A549 (cell line): ENCODE measurements at regions not wholly inside any gene's neighbourhood (a gene's known extent, or its start where the extent isn't known, plus 50 kb on each side); places are given as distances from the start of the nearest gene placed in this dataset.
A peak's percentile ranks its signal among the peaks of the same experiment; 100 is the strongest.

Experiments used
- ATAC-seq, 2 experiments: fragments of 200-7000 bp in 1 of 2; fragments of >200 bp in 1 of 2; cut with Nextera tagmentation in 1 of 2; cut with Tn5 transposase in 1 of 2; 3 replicates each; pipeline versions ENCODE4 v1.8.0 to v1.9.1; 2018 to 2020; ENCODE audit warnings: mild to moderate bottlenecking in 1 of 2, moderate library complexity in 1 of 2
- CTCF ChIA-PET: fragments of 300-600 bp; sonication (Branson Sonifier 250); formaldehyde crosslinking; extraction: SDS; loops from one replicate; lab custom pipeline; 2021; ENCODE audit warnings: antibody characterized with exemption, inconsistent platforms; lab: Yijun Ruan, JAX
- POLR2A ChIA-PET: fragments of 350-600 bp; formaldehyde crosslinking; extraction: SDS; loops from one replicate; lab custom pipeline; 2021; ENCODE audit warnings: antibody characterized with exemption, inconsistent platforms; lab: Yijun Ruan, JAX
- DNase-seq, 2 experiments: peaks; one replicate each; pipeline versions ENCODE4 v3.0.0 to v3.0.0-alpha.2; 2011 to 2016; ENCODE audit warnings: low read depth in 1 of 2, low spot score in 1 of 2
- FAIRE-seq: peaks from 2 replicates; lab custom pipeline; 2011; peaks lifted over from hg19 to GRCh38; lab: Jason Lieb, UNC
- H3K27ac ChIP-seq, 2 experiments: fragments of >200 bp; sonication (Bioruptor Twin); formaldehyde crosslinking; 3 replicates each; pipeline ENCODE4 v1.5.1; 2016 to 2017
- H3K4me1 ChIP-seq: fragments of >200 bp; sonication (Bioruptor Twin); formaldehyde crosslinking; 3 replicates; pipeline ENCODE4 v1.6.1; 2016
- H3K4me2 ChIP-seq: fragments of >200 bp; sonication (Bioruptor Twin); formaldehyde crosslinking; 3 replicates; pipeline ENCODE4 v1.6.1; 2016
- H3K4me3 ChIP-seq: fragments of >200 bp; sonication (Bioruptor Twin); formaldehyde crosslinking; 3 replicates; pipeline ENCODE4 v1.5.1; 2016
- H3K9me3 ChIP-seq: fragments of >200 bp; sonication (Bioruptor Twin); formaldehyde crosslinking; 3 replicates; pipeline ENCODE4 v1.6.1; 2016
- CBX8 ChIP-seq: fragments of 200-600 bp; sonication (generic); IDR thresholded peaks from 2 replicates; pipeline ENCODE4 v1.6.1; 2016
- CEBPB ChIP-seq, 2 experiments: fragments of >200 bp in 1 of 2; sonication (Bioruptor Twin) in 1 of 2; formaldehyde crosslinking in 1 of 2; IDR thresholded peaks; 2 replicates each; pipeline ENCODE4 v1.6.1; 2012 to 2016
- CHD2 ChIP-seq: fragments of 150-350 bp; IDR thresholded peaks from 2 replicates; pipeline ENCODE4 v1.6.1; 2014; ENCODE audit warnings: low read length; ENCODE audit not compliant: partially characterized antibody
- CHD4 ChIP-seq: fragments of 200-600 bp; sonication (generic); IDR thresholded peaks from 2 replicates; pipeline ENCODE4 v1.6.1; 2016; ENCODE audit warnings: antibody characterized with exemption, mild to moderate bottlenecking, borderline replicate concordance
- EHF ChIP-seq: fragments of 250-450 bp; sonication (Bioruptor Pico); IDR thresholded peaks from 2 replicates; pipeline ENCODE4 v1.5.0; 2020; ENCODE audit warnings: mild to moderate bottlenecking
- FOSL2 ChIP-seq, 2 experiments: fragments of 450-650 bp in 1 of 2; fragments of >200 bp in 1 of 2; sonication (Bioruptor Twin) in 1 of 2; formaldehyde crosslinking; IDR thresholded peaks; 2 replicates each; pipeline versions ENCODE4 v1.5.0 to v1.6.1; 2016 to 2020; ENCODE audit warnings: mild to moderate bottlenecking in 1 of 2, moderate library complexity in 1 of 2
- HEYL ChIP-seq: fragments of 250-450 bp; sonication (Bioruptor Pico); IDR thresholded peaks from 2 replicates; pipeline ENCODE4 v1.8.0; 2021; ENCODE audit warnings: mild to moderate bottlenecking, moderate library complexity
- HOXB13 ChIP-seq: fragments of 250-450 bp; sonication (Bioruptor Pico); IDR thresholded peaks from 2 replicates; pipeline ENCODE4 v1.5.0; 2020; ENCODE audit warnings: low read depth, mild to moderate bottlenecking, moderate library complexity
- JUNB ChIP-seq: fragments of >200 bp; sonication (Bioruptor Twin); formaldehyde crosslinking; IDR thresholded peaks from 2 replicates; pipeline ENCODE4 v1.6.1; 2016
- KDM5A ChIP-seq: fragments of 200-600 bp; sonication (generic); IDR thresholded peaks from 2 replicates; pipeline ENCODE4 v1.6.1; 2016; ENCODE audit warnings: antibody characterized with exemption, mild to moderate bottlenecking
- MAFK ChIP-seq: fragments of 450-650 bp; IDR thresholded peaks from 2 replicates; pipeline ENCODE4 v1.6.1; 2014; ENCODE audit not compliant: partially characterized antibody
- MYC ChIP-seq: IDR thresholded peaks from 2 replicates; pipeline ENCODE4 v1.6.1; 2012; ENCODE audit warnings: mild to moderate bottlenecking, inconsistent platforms, low read length, improper control_type of control experiment, borderline replicate concordance
- NFE2L2 ChIP-seq: fragments of 150-350 bp; conservative IDR thresholded peaks from 2 replicates; pipeline ENCODE4 v1.6.1; 2014; ENCODE audit warnings: low read length
- NPAS2 ChIP-seq: fragments of 250-450 bp; sonication (Bioruptor Pico); IDR thresholded peaks from 2 replicates; pipeline ENCODE4 v1.8.0; 2022; ENCODE audit warnings: mild to moderate bottlenecking, moderate library complexity, borderline replicate concordance
- NR3C1 ChIP-seq: fragments of >200 bp; sonication (Bioruptor Twin); formaldehyde crosslinking; IDR thresholded peaks from 3 replicates; pipeline ENCODE4 v1.6.1; 2017
- PBX3 ChIP-seq: IDR thresholded peaks from 2 replicates; pipeline ENCODE4 v1.6.1; 2012
- PHF8 ChIP-seq: fragments of 200-600 bp; sonication (generic); IDR thresholded peaks from 2 replicates; pipeline ENCODE4 v1.6.1; 2016; ENCODE audit warnings: low read depth, mild to moderate bottlenecking, antibody characterized with exemption, moderate library complexity, borderline replicate concordance
- RARB ChIP-seq: fragments of 250-450 bp; sonication (Bioruptor Pico); IDR thresholded peaks from 2 replicates; pipeline ENCODE4 v1.8.0; 2021; ENCODE audit warnings: mild to moderate bottlenecking, moderate library complexity
- RCOR1 ChIP-seq: fragments of 150-350 bp; IDR thresholded peaks from 2 replicates; pipeline ENCODE4 v1.6.1; 2014; ENCODE audit warnings: antibody characterized with exemption, low read length, low read depth
- SMC3 ChIP-seq: fragments of >200 bp; sonication (Bioruptor Twin); formaldehyde crosslinking; IDR thresholded peaks from 3 replicates; pipeline ENCODE4 v1.6.1; 2018; ENCODE audit warnings: inconsistent platforms
- SREBF2 ChIP-seq: fragments of 450-650 bp; IDR thresholded peaks from 2 replicates; pipeline ENCODE4 v1.6.1; 2014; ENCODE audit warnings: mild to moderate bottlenecking, moderate library complexity
- USF2 ChIP-seq: fragments of 450-650 bp; IDR thresholded peaks from 2 replicates; pipeline ENCODE4 v1.6.1; 2014; ENCODE audit warnings: antibody characterized with exemption
- WGBS: methylation state at CpG from one replicate; pipeline ENCODE4 v1.1.6; 2017; ENCODE audit errors: missing lambda C conversion rate; 5-methylcytosine and 5-hydroxymethylcytosine counted together
- TF ChIP-seq, protein P1 (sequence below): fragments of >200 bp; sonication (Bioruptor Twin); formaldehyde crosslinking; IDR thresholded peaks from 2 replicates; pipeline ENCODE4 v1.6.1; 2016
- TF ChIP-seq, protein P2 (sequence below): fragments of 200-600 bp; sonication (generic); IDR thresholded peaks from 2 replicates; pipeline ENCODE4 v1.6.1; 2016; ENCODE audit warnings: antibody characterized with exemption, mild to moderate bottlenecking, moderate library complexity

DNA sequence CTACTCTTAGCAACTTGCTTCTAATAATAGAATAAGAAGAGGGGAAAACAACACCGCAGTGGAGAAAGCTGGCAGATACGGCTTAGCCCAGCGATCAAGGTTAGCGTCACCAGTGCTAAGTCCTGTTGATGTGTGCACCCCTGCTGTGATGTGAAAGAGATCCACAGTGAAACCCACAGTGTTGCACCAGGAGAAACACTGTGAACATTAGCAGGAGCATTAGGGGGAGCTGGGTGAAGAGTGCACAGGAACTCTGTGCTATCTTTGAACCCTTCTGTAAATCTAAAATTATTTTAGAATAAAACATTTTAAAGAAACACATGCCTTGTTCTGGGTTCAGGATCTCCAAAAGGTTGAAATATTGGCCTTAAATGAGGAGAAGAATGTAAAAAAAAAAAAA lies 154.1 kb upstream of the UNC5B start:
- 94% methylated on average over 4 of the region's 4 CpGs for WGBS
- H3K4me3 ChIP-seq, result no peak overlapping the region
- TF ChIP-seq SMC3, result no peak
- no peak for DNase-seq
- no peak for ATAC-seq
- no peaks in the 10 kb centered on the region for H3K4me1 ChIP-seq
- ChIA-PET CTCF (interaction anchor here (0.7 to 1.4 kb wide), 2 partner anchors 108 to 212 kb away, joined by 3 read pairs; no protein-coding TSS in a partner anchor), POLR2A (no interaction called here)
- FAIRE-seq, result no peak
- H3K9me3 ChIP-seq, result no peaks in the 10 kb centered on the region; the same call in 2 of the 3 replicates
- H3K4me2 ChIP-seq, result no peak overlapping the region
- H3K27ac ChIP-seq, result no peak overlapping the region

GRCh38 chr10:71059054-71059818 lies 153.1 kb upstream of the UNC5B start:
- Histone ChIP-seq H3K4me1 (no peaks in the 10 kb centered on the region), H3K4me3 (no peak overlapping the region), H3K27ac (no peak overlapping the region), H3K9me3 (no peaks in the 10 kb centered on the region; the same call in 2 of the 3 replicates), H3K4me2 (no peak overlapping the region)
- FAIRE-seq (no peak), DNase-seq (no peak), ATAC-seq (0 out of 6 replicates have a peak, but pooled peaks of 1 of the 2 experiments have one; percentile 23)
- ChIA-PET CTCF (interaction anchor here (0.7 to 1.4 kb wide), 4 partner anchors 17 to 211 kb away, joined by 3 read pairs; no protein-coding TSS in a partner anchor), POLR2A (no interaction called here)
- WGBS, result 41% methylated on average over 10 of the region's 12 CpGs
- TF ChIP-seq MAFK, result no peak
- no peak for TF ChIP-seq CHD2
- TF ChIP-seq USF2, result no peak
- TF ChIP-seq KDM5A, result no peak
- no peak for TF ChIP-seq MYC
- no peak for TF ChIP-seq PHF8
- TF ChIP-seq PBX3, result no peak
- TF ChIP-seq RARB (CRISPR knock-in tag), result no peak
- no peak for TF ChIP-seq SREBF2
- TF ChIP-seq NFE2L2, result no peak
- TF ChIP-seq EHF (CRISPR knock-in tag), result no peak
- TF ChIP-seq, protein P1, sequence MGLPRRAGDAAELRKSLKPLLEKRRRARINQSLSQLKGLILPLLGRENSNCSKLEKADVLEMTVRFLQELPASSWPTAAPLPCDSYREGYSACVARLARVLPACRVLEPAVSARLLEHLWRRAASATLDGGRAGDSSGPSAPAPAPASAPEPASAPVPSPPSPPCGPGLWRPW, result no peak
- TF ChIP-seq HEYL, result no peak
- no peak for TF ChIP-seq CEBPB (IDR thresholded peaks at IDR 0.05)
- no peak for TF ChIP-seq HOXB13
- TF ChIP-seq NPAS2 (CRISPR knock-in tag), result no peak
- no peak for TF ChIP-seq NR3C1

DNA sequence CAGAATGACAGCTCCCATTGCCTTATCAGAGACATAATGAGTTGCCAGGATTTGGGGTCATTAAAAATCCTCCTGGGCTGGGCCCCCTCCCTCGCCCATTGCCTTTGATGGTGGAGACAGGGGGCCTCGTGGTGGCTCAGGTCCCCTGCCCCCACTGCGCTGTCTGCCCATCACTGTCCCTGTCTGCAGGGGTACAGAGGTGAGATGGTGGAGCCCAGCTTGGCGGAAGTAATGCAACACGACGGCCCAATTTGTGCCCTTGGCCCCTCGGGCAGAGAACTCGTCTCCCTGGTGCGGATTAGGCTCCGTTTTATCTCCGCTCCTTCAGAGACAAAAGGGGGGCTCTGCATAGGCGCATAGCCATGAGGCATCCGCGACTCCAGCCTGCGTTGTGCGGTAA lies 152.4 kb upstream of the UNC5B start:
- POLR2A ChIA-PET, result no interaction called here
- Histone ChIP-seq H3K4me2 (no peak overlapping the region), H3K4me1 (no peaks in the 10 kb centered on the region), H3K27ac (no peak overlapping the region), H3K4me3 (no peak overlapping the region), H3K9me3 (no peaks in the 10 kb centered on the region)
- DNase-seq, result no peak
- TF ChIP-seq EHF (CRISPR knock-in tag) (no peak), RCOR1 (no peak), CHD4 (no peak), CBX8 (no peak), KDM5A (no peak), HOXB13 (no peak), JUNB (no peak), HEYL (no peak), USF2 (no peak), FOSL2 (IDR thresholded peaks at IDR 0.05) (no peak), FOSL2 (CRISPR knock-in tag; IDR thresholded peaks at IDR 0.05) (no peak)
- TF ChIP-seq, protein P2, sequence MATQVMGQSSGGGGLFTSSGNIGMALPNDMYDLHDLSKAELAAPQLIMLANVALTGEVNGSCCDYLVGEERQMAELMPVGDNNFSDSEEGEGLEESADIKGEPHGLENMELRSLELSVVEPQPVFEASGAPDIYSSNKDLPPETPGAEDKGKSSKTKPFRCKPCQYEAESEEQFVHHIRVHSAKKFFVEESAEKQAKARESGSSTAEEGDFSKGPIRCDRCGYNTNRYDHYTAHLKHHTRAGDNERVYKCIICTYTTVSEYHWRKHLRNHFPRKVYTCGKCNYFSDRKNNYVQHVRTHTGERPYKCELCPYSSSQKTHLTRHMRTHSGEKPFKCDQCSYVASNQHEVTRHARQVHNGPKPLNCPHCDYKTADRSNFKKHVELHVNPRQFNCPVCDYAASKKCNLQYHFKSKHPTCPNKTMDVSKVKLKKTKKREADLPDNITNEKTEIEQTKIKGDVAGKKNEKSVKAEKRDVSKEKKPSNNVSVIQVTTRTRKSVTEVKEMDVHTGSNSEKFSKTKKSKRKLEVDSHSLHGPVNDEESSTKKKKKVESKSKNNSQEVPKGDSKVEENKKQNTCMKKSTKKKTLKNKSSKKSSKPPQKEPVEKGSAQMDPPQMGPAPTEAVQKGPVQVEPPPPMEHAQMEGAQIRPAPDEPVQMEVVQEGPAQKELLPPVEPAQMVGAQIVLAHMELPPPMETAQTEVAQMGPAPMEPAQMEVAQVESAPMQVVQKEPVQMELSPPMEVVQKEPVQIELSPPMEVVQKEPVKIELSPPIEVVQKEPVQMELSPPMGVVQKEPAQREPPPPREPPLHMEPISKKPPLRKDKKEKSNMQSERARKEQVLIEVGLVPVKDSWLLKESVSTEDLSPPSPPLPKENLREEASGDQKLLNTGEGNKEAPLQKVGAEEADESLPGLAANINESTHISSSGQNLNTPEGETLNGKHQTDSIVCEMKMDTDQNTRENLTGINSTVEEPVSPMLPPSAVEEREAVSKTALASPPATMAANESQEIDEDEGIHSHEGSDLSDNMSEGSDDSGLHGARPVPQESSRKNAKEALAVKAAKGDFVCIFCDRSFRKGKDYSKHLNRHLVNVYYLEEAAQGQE, result no peak
- TF ChIP-seq, protein P1, result no peak
- no peak for FAIRE-seq
- WGBS, result 61% methylated on average over 14 of the region's 16 CpGs
- no peak for ATAC-seq
- CTCF ChIA-PET, result interaction anchor here (1.2 to 1.3 kb wide), 2 partner anchors 18 to 19 kb away, joined by 3 read pairs; no protein-coding TSS in a partner anchor
